SK-N-SH (cell line): ENCODE measurements at regions not wholly inside any gene's neighbourhood (a gene's known extent, or its start where the extent isn't known, plus 50 kb on each side); places are given as distances from the start of the nearest gene placed in this dataset.

ENCODE experiments used
- CTCF ChIA-PET: fragments of 300-600, 350-600 bp; formaldehyde crosslinking; extraction: SDS; loops from one replicate; lab custom pipeline; 2021; lab: Yijun Ruan, JAX
- POLR2A ChIA-PET: fragments of 350-600 bp; sonication (Branson Sonifier 250); formaldehyde crosslinking; extraction: SDS; loops from one replicate; lab custom pipeline; 2020; ENCODE audit warnings: antibody characterized with exemption, inconsistent platforms; lab: Yijun Ruan, JAX
- DNase-seq: peaks from one replicate; pipeline ENCODE4 v3.0.0; 2012
- H2AFZ ChIP-seq: fragments of 200-600 bp; sonication (generic); 2 replicates; pipeline ENCODE4 v1.8.1; 2016; ENCODE audit warnings: antibody characterized with exemption, mild to moderate bottlenecking, low read depth
- H3F3A ChIP-seq: fragments of 200-600 bp; sonication (generic); replicated peaks from 2 replicates; pipeline ENCODE3; 2016; ENCODE audit warnings: antibody characterized with exemption, mild to moderate bottlenecking; ENCODE audit not compliant: insufficient read depth
- H3K27ac ChIP-seq, 2 experiments: fragments of 200-500 bp in 1 of 2; fragments of 200-600 bp in 1 of 2; sonication (Bioruptor generic) in 1 of 2; sonication (generic), shearing (Covaris generic) in 1 of 2; 2 replicates each; pipeline versions ENCODE4 v1.5.1 to v1.6.1; 2014 to 2016; ENCODE audit warnings: low read depth in 2 of 2, inconsistent platforms in 1 of 2, low read length in 1 of 2, mild to moderate bottlenecking in 1 of 2, mixed read lengths in 1 of 2
- H3K27me3 ChIP-seq: fragments of 200-600 bp; sonication (generic), shearing (Covaris generic); 2 replicates; pipeline ENCODE4 v1.6.1; 2016; ENCODE audit warnings: mixed run types; ENCODE audit not compliant: insufficient read depth
- H3K36me3 ChIP-seq, 2 experiments: fragments of 200-500 bp in 1 of 2; fragments of 200-600 bp in 1 of 2; sonication (Bioruptor generic) in 1 of 2; sonication (generic) in 1 of 2; replicated peaks in 1 of 2; 2 replicates each; pipeline versions ENCODE3 to v1.5.1; 2014 to 2016; ENCODE audit warnings: low read length in 1 of 2, mild to moderate bottlenecking in 1 of 2; ENCODE audit not compliant: insufficient read depth in 2 of 2, control insufficient read depth in 1 of 2
- H3K4me1 ChIP-seq, 2 experiments: fragments of 200-500 bp in 1 of 2; fragments of 200-600 bp in 1 of 2; sonication (Bioruptor generic) in 1 of 2; sonication (generic), shearing (Covaris generic) in 1 of 2; 2 replicates each; pipeline versions ENCODE4 v1.5.1 to v1.6.1; 2014 to 2016; ENCODE audit warnings: low read depth in 1 of 2, low read length in 1 of 2, mixed run types in 1 of 2; ENCODE audit not compliant: insufficient read depth in 2 of 2, control insufficient read depth in 1 of 2
- H3K4me2 ChIP-seq: fragments of 200-600 bp; sonication (generic), shearing (Covaris generic); 2 replicates; pipeline ENCODE4 v1.6.1; 2017; ENCODE audit warnings: mixed run types
- H3K4me3 ChIP-seq, 2 experiments: fragments of 200-500 bp in 1 of 2; fragments of 200-600 bp in 1 of 2; sonication (Bioruptor generic) in 1 of 2; sonication (generic), shearing (Covaris generic) in 1 of 2; 2 replicates each; pipeline versions ENCODE4 v1.5.1 to v1.8.1; 2014 to 2016; ENCODE audit warnings: low read depth in 2 of 2, inconsistent platforms in 1 of 2, low read length in 1 of 2, mild to moderate bottlenecking in 1 of 2, mixed read lengths in 1 of 2, moderate library complexity in 1 of 2
- H3K79me2 ChIP-seq: fragments of 200-600 bp; sonication (generic); 2 replicates; pipeline ENCODE4 v1.8.1; 2017; ENCODE audit warnings: mild to moderate bottlenecking; ENCODE audit not compliant: insufficient read depth
- H3K9ac ChIP-seq: fragments of 200-600 bp; sonication (generic); 2 replicates; pipeline ENCODE4 v1.6.1; 2017; ENCODE audit warnings: mixed run types
- H3K9me2 ChIP-seq: fragments of 200-600 bp; sonication (generic); 2 replicates; pipeline ENCODE4 v1.6.1; 2017; ENCODE audit warnings: mixed run types
- H3K9me3 ChIP-seq: fragments of 200-600 bp; sonication (generic); 2 replicates; pipeline ENCODE4 v1.6.1; 2017; ENCODE audit warnings: mixed run types, mild to moderate bottlenecking, moderate library complexity
- H4K20me1 ChIP-seq: fragments of 200-600 bp; sonication (generic); 2 replicates; pipeline ENCODE4 v1.6.1; 2017; ENCODE audit warnings: mild to moderate bottlenecking, mixed run types; ENCODE audit not compliant: insufficient read depth
- CTCF ChIP-seq: fragments of 200-600 bp; sonication (generic); IDR thresholded peaks from 2 replicates; pipeline ENCODE4 v1.6.1; 2017; ENCODE audit warnings: antibody characterized with exemption, mild to moderate bottlenecking, moderate library complexity
- EZH2phosphoT487 ChIP-seq: fragments of 200-600 bp; sonication (generic); IDR thresholded peaks from 2 replicates; pipeline ENCODE4 v1.6.1; 2017; ENCODE audit warnings: low read depth, mixed run types, mild to moderate bottlenecking, antibody characterized with exemption, moderate library complexity, borderline replicate concordance
- FOXM1 ChIP-seq: IDR thresholded peaks from 2 replicates; pipeline ENCODE4 v1.4.0; 2012; ENCODE audit warnings: low read depth, mild to moderate bottlenecking
- GATA2 ChIP-seq: sonication (generic); formaldehyde crosslinking; IDR thresholded peaks from 2 replicates; pipeline ENCODE4 v1.5.0; 2020; ENCODE audit warnings: mild to moderate bottlenecking, missing genetic modification reagents
- JUND ChIP-seq: IDR thresholded peaks from 2 replicates; pipeline ENCODE4 v1.4.0; 2012
- MEF2A ChIP-seq: IDR thresholded peaks from 2 replicates; pipeline ENCODE4 v1.4.0; 2012; ENCODE audit warnings: low read depth, borderline replicate concordance
- PBX3 ChIP-seq: IDR thresholded peaks from 2 replicates; pipeline ENCODE4; 2012
- POLR2AphosphoS5 ChIP-seq: IDR thresholded peaks from 2 replicates; pipeline ENCODE4 v1.6.1; 2012; ENCODE audit warnings: low read depth, low read length
- RCOR1 ChIP-seq: fragments of 150-350 bp; IDR thresholded peaks from 2 replicates; pipeline ENCODE4 v1.6.1; 2017; ENCODE audit warnings: antibody characterized with exemption, low read length
- RFX5 ChIP-seq: IDR thresholded peaks from 2 replicates; pipeline ENCODE4 v1.6.1; 2012; ENCODE audit warnings: mild to moderate bottlenecking, improper control_type of control experiment, low read length
- SIN3A ChIP-seq: IDR thresholded peaks from 2 replicates; pipeline ENCODE4 v1.6.1; 2012; ENCODE audit warnings: low read depth, mild to moderate bottlenecking, low read length, moderate library complexity, borderline replicate concordance
- TEAD4 ChIP-seq: IDR thresholded peaks from 2 replicates; pipeline ENCODE4 v1.4.0; 2012; ENCODE audit warnings: mild to moderate bottlenecking, borderline replicate concordance; ENCODE audit not compliant: insufficient read depth
- USF1 ChIP-seq: IDR thresholded peaks from 2 replicates; pipeline ENCODE4 v1.4.0; 2012; ENCODE audit warnings: low read depth, borderline replicate concordance
- YY1 ChIP-seq: IDR thresholded peaks from 2 replicates; pipeline ENCODE4 v1.4.0; 2012; ENCODE audit warnings: low read depth, mild to moderate bottlenecking
- WGBS: methylation state at CpG from one replicate; pipeline ENCODE4 v1.1.6; 2017; ENCODE audit warnings: low lambda C conversion rate; 5-methylcytosine and 5-hydroxymethylcytosine counted together

- no peak overlapping the region for H2AFZ ChIP-seq
- no peaks in the 10 kb centered on the region for H3K9me2 ChIP-seq
- 79% methylated on average over 7 of the region's 7 CpGs for WGBS
- no peak overlapping the region for H3K9ac ChIP-seq
- H3K4me3 ChIP-seq, result no peak overlapping the region
- H4K20me1 ChIP-seq, result no peaks in the 10 kb centered on the region
- POLR2A ChIA-PET, result interaction anchor here (1.7 kb wide), 1 partner anchor 52 kb away, joined by 5 read pairs; the partner anchor contains the start of gene KALRN
- H3K9me3 ChIP-seq, result no peaks in the 10 kb centered on the region
- TF ChIP-seq MEF2A (no peak), USF1 (no peak), RCOR1 (no peak), YY1 (no peak), JUND (no peak), TEAD4 (no peak), PBX3 (no peak), RFX5 (no peak), GATA2 (CRISPR knock-in tag) (no peak), POLR2AphosphoS5 (no peak), EZH2phosphoT487 (no peak), FOXM1 (no peak), SIN3A (no peak), CTCF (no peak)
- TF ChIP-seq, all 33 proteins: peak for 0
- Histone ChIP-seq H3K27me3 (no peaks in the 10 kb centered on the region), H3K36me3 (no peaks in the 10 kb centered on the region), H3K79me2 (peaks cover 5% of the 10 kb centered on the region; the same call in 1 of the 2 replicates), H3K27ac (peak overlapping the region in 1 of 2 experiments; percentile 22; a peak in 1 of 4 replicates), H3K4me2 (no peak overlapping the region), H3F3A (peaks cover 4% of the 10 kb centered on the region), H3K4me1 (peaks cover 0 to 16% of the 10 kb centered on the region in 2 experiments; a peak in 2 of 4 replicates)
- CTCF ChIA-PET, result interaction anchor here (1.0 to 7.5 kb wide), 5 partner anchors 51 to 384 kb away, joined by 3 to 97 read pairs (median 3); partner anchors contain the start of gene KALRN
- no peak for DNase-seq
These were observed 92.3 kb upstream of the ROPN1 start for GRCh38 chr3:124084022-124084881.
